EH (cell line): ENCODE measurements at regions not wholly inside any gene's neighbourhood (a gene's known extent, or its start where the extent isn't known, plus 50 kb on each side); places are given as distances from the start of the nearest gene placed in this dataset.

Source experiments
- DNase-seq: peaks from one replicate; pipeline ENCODE4 v3.0.0-alpha.2; 2015; ENCODE audit warnings: low read depth

- no peak for DNase-seq
Measured at GRCh38 chr16:86683441-86684194, 105.3 kb downstream of the FOXL1 start.

GRCh38 chr16:86685076-86685475 is 106.7 kb downstream of the FOXL1 start:
- peak; percentile 69 for DNase-seq

GRCh38 chr16:86690970-86691369 is 112.6 kb downstream of the FOXL1 start:
- no peak for DNase-seq

- DNase-seq: no peak
Measured at GRCh38 chr16:86692426-86692825, 114.1 kb downstream of the FOXL1 start.

- DNase-seq: no peak
Measured at GRCh38 chr16:86693033-86693432, 114.7 kb downstream of the FOXL1 start.

GRCh38 chr16:86697715-86698114 is 119.4 kb downstream of the FOXL1 start:
- peak; percentile 74 for DNase-seq

GRCh38 chr16:86700046-86700945 is 121.9 kb downstream of the FOXL1 start:
- DNase-seq: peak; percentile 56

GRCh38 chr16:86701286-86701975 is 123.1 kb downstream of the FOXL1 start:
- DNase-seq: no peak

- DNase-seq: no peak
Measured at GRCh38 chr16:86702824-86703588, 124.7 kb downstream of the FOXL1 start.

- DNase-seq: no peak
Measured at GRCh38 chr16:86704516-86704915, 126.2 kb downstream of the FOXL1 start.

GRCh38 chr16:86706726-86707125 is 128.4 kb downstream of the FOXL1 start:
- DNase-seq: no peak

GRCh38 chr16:86707171-86707570 is 128.8 kb downstream of the FOXL1 start:
- DNase-seq: no peak

- no peak for DNase-seq
Measured at GRCh38 chr16:86707581-86707980, 129.2 kb downstream of the FOXL1 start.

GRCh38 chr16:86708431-86708830 is 130.1 kb downstream of the FOXL1 start:
- DNase-seq: no peak

- DNase-seq: no peak
Measured at GRCh38 chr16:86709103-86709502, 130.8 kb downstream of the FOXL1 start.

- no peak for DNase-seq
Measured at GRCh38 chr16:86709902-86710601, 131.7 kb downstream of the FOXL1 start.

- DNase-seq: no peak
Measured at GRCh38 chr16:86710602-86710950, 132.2 kb downstream of the FOXL1 start.

- no peak for DNase-seq
Measured at GRCh38 chr16:86712158-86713009, 134.0 kb downstream of the FOXL1 start.

- no peak for DNase-seq
Measured at GRCh38 chr16:86713021-86713631, 134.8 kb downstream of the FOXL1 start.

- DNase-seq: peak; percentile 49
Measured at GRCh38 chr16:86714166-86714565, 135.8 kb downstream of the FOXL1 start.
